Activated CD8-positive, alpha-beta memory T cell treated with anti-CD3 and anti-CD28 coated beads, Interleukin-2, amount 50 U/mL, for 1 hour (primary cell): ENCODE measurements at regions not wholly inside any gene's neighbourhood (a gene's known extent, or its start where the extent isn't known, plus 50 kb on each side); places are given as distances from the start of the nearest gene placed in this dataset.
"Not testable (repeated sequence)": the region's sequence is repeated elsewhere in the genome, so short reads cannot be mapped to it uniquely, and the experiment has no call there.

Experiments
- DNase-seq: peaks from one replicate; pipeline ENCODE4 v3.0.0-alpha.2; 2020; ENCODE audit errors: extremely low read depth

GRCh38 chr12:88889326-88890110 is 309.2 kb upstream of the KITLG start:
- no peak for DNase-seq

- no peak for DNase-seq
Measured at GRCh38 chr12:88884600-88884999, 304.3 kb upstream of the KITLG start.

GRCh38 chr12:88882662-88883061 is 302.4 kb upstream of the KITLG start:
- no peak for DNase-seq

- no peak for DNase-seq
Measured at GRCh38 chr12:88880051-88880450, 299.8 kb upstream of the KITLG start.

GRCh38 chr12:88878295-88878694 is 298.0 kb upstream of the KITLG start:
- no peak for DNase-seq

- DNase-seq, result no peak
Measured at GRCh38 chr12:88876857-88877256, 296.6 kb upstream of the KITLG start.

GRCh38 chr12:88870000-88870737 is 289.9 kb upstream of the KITLG start:
- no peak for DNase-seq

- DNase-seq, result no peak
Measured at GRCh38 chr12:88868050-88868449, 287.8 kb upstream of the KITLG start.

- no peak for DNase-seq
Measured at GRCh38 chr12:88867510-88867909, 287.2 kb upstream of the KITLG start.

GRCh38 chr12:88866881-88867280 is 286.6 kb upstream of the KITLG start:
- no peak for DNase-seq

- DNase-seq, result no peak
Measured at GRCh38 chr12:88865537-88865936, 285.3 kb upstream of the KITLG start.

GRCh38 chr12:88860851-88861250 is 280.6 kb upstream of the KITLG start:
- DNase-seq, result no peak

GRCh38 chr12:88856201-88856600 is 275.9 kb upstream of the KITLG start:
- DNase-seq, result no peak

- no peak for DNase-seq
Measured at GRCh38 chr12:88855301-88855700, 275.0 kb upstream of the KITLG start.

- no peak for DNase-seq
Measured at GRCh38 chr12:88854260-88854659, 274.0 kb upstream of the KITLG start.

- not testable (repeated sequence) for DNase-seq
Measured at GRCh38 chr12:88847246-88847645, 267.0 kb upstream of the KITLG start.

- DNase-seq, result no peak
Measured at GRCh38 chr12:88844426-88844825, 264.2 kb upstream of the KITLG start.

- DNase-seq, result no peak
Measured at GRCh38 chr12:88842314-88842713, 262.0 kb upstream of the KITLG start.

GRCh38 chr12:88839486-88839885 is 259.2 kb upstream of the KITLG start:
- no peak for DNase-seq

GRCh38 chr12:88836156-88836555 is 255.9 kb upstream of the KITLG start:
- DNase-seq, result no peak

GRCh38 chr12:88834226-88834625 is 254.0 kb upstream of the KITLG start:
- no peak for DNase-seq

- no peak for DNase-seq
Measured at GRCh38 chr12:88833641-88834116, 253.4 kb upstream of the KITLG start.

- not testable (repeated sequence) for DNase-seq
Measured at GRCh38 chr12:88828537-88828936, 248.3 kb upstream of the KITLG start.
